ENCODE measurements at regions not wholly inside any gene's neighbourhood (a gene's known extent, or its start where the extent isn't known, plus 50 kb on each side); places are given as distances from the start of the nearest gene placed in this dataset.

DNA sequence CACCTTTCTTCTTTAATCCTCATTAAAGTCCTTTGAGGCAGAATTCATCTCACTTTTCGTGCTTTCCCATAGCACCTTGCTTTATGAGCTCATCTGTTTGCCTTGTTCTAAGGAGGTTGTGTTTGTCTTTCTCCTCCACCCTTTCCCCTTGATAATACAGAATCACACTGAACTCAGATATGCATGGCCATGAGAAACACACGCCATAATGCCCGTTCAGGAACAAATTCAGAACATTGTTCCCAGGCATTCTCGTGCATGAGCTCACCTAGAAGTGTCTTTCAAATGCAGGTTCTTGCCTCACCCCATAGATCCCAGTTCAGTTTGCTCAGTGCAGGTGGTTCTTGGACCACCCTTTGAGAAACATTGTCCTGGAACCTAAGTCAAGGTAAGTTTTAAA lies 71.1 kb downstream of the TMEM114 start:
- ATAC-seq: no peak
- H3K4me3 ChIP-seq: no peak overlapping the region
- intact Hi-C loops (cut with DNase I): no loop called here
- WGBS, 4 donors: 51 to 68% (median 61%) methylated on average over 4 of the region's 4 CpGs
- no peak overlapping the region for H3K27ac ChIP-seq
- DNase-seq: no peak
- H3K27me3 ChIP-seq: peaks cover 0 to 18% (median 0%) of the 10 kb centered on the region in 9 donors
- TF ChIP-seq, protein P1, sequence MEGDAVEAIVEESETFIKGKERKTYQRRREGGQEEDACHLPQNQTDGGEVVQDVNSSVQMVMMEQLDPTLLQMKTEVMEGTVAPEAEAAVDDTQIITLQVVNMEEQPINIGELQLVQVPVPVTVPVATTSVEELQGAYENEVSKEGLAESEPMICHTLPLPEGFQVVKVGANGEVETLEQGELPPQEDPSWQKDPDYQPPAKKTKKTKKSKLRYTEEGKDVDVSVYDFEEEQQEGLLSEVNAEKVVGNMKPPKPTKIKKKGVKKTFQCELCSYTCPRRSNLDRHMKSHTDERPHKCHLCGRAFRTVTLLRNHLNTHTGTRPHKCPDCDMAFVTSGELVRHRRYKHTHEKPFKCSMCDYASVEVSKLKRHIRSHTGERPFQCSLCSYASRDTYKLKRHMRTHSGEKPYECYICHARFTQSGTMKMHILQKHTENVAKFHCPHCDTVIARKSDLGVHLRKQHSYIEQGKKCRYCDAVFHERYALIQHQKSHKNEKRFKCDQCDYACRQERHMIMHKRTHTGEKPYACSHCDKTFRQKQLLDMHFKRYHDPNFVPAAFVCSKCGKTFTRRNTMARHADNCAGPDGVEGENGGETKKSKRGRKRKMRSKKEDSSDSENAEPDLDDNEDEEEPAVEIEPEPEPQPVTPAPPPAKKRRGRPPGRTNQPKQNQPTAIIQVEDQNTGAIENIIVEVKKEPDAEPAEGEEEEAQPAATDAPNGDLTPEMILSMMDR (IDR thresholded peaks at IDR 0.05): no peak
- no peaks in the 10 kb centered on the region for H3K9me3 ChIP-seq
- H3K36me3 ChIP-seq: no peaks in the 10 kb centered on the region
- H3K4me1 ChIP-seq: no peaks in the 10 kb centered on the region

DNA sequence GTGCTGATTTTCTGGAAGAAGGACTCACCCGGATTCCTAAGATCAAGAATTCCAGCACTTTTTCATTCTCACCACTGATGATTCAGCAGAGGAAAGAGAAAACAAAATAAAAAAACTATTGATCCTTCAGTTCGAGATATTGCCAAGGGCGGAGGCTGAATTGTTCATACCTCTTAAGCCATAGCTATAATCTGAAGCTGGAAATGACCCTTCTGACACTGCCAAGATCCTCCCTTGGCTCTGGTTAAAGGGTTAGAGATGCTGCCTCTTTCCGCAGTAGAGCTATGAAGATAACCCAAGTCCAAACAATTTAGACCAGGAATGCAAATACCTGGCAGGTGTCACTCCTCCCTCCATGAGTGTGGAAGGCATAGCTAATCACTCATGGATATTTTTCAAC lies 73.0 kb downstream of the TMEM114 start:
- DNase-seq: no peak
- H3K27ac ChIP-seq: no peak overlapping the region
- no peak for TF ChIP-seq POLR2A (IDR thresholded peaks at IDR 0.05)
- TF ChIP-seq, protein P1 (IDR thresholded peaks at IDR 0.05): no peak
- H3K4me1 ChIP-seq: no peaks in the 10 kb centered on the region
- no peak overlapping the region for H3K4me3 ChIP-seq
- no peaks in the 10 kb centered on the region for H3K36me3 ChIP-seq
- H3K27me3 ChIP-seq: peaks cover 0 to 5% (median 0%) of the 10 kb centered on the region in 9 donors
- 77 to 86% (median 82%) methylated on average over 4 of the region's 4 CpGs for WGBS, 4 donors
- H3K9me3 ChIP-seq: no peaks in the 10 kb centered on the region
- no peak for ATAC-seq
- intact Hi-C loops (cut with DNase I): no loop called here

GRCh38 chr16:8516471-8516870 lies 73.8 kb downstream of the TMEM114 start:
- H3K27me3 ChIP-seq: peaks cover 0 to 5% (median 0%) of the 10 kb centered on the region in 9 donors
- intact Hi-C loops (cut with DNase I): no loop called here
- DNase-seq (no peak), ATAC-seq (no peak)
- H3K4me3 ChIP-seq: no peak overlapping the region
- TF ChIP-seq, protein P1 (IDR thresholded peaks at IDR 0.05): no peak
- no peak for TF ChIP-seq POLR2A (IDR thresholded peaks at IDR 0.05)
- H3K36me3 ChIP-seq: no peaks in the 10 kb centered on the region
- H3K4me1 ChIP-seq: no peaks in the 10 kb centered on the region
- no peaks in the 10 kb centered on the region for H3K9me3 ChIP-seq
- 76 to 94% (median 89%) methylated on average over 3 of the region's 3 CpGs for WGBS, 4 donors
- H3K27ac ChIP-seq: no peak overlapping the region

GRCh38 chr16:8512941-8513624 lies 77.2 kb downstream of the TMEM114 start:
- TF ChIP-seq, protein P1 (IDR thresholded peaks at IDR 0.05): no peak
- TF ChIP-seq POLR2A (IDR thresholded peaks at IDR 0.05): no peak
- no peak for ATAC-seq
- H3K27me3 ChIP-seq: peaks cover 0 to 5% (median 0%) of the 10 kb centered on the region in 9 donors
- DNase-seq: no peak
- no peaks in the 10 kb centered on the region for H3K4me1 ChIP-seq
- H3K27ac ChIP-seq: no peak overlapping the region
- H3K9me3 ChIP-seq: no peaks in the 10 kb centered on the region
- H3K4me3 ChIP-seq: no peak overlapping the region
- WGBS, 4 donors: 54 to 72% (median 56%) methylated on average over 8 of the region's 8 CpGs
- H3K36me3 ChIP-seq: no peaks in the 10 kb centered on the region
- intact Hi-C loops (cut with DNase I): no loop called here
